Astrocyte (in vitro differentiated cells and primary cell): ENCODE measurements at regions not wholly inside any gene's neighbourhood (a gene's known extent, or its start where the extent isn't known, plus 50 kb on each side); places are given as distances from the start of the nearest gene placed in this dataset.

Source experiments
- EZH2 ChIP-seq: IDR thresholded peaks from 2 replicates; pipeline ENCODE4 v1.6.1; 2012; ENCODE audit warnings: mild to moderate bottlenecking, low read length, inconsistent platforms; ENCODE audit not compliant: insufficient read depth
- TF ChIP-seq, protein P1 (sequence below): IDR thresholded peaks from 2 replicates; pipeline ENCODE4 v1.5.1; 2011; ENCODE audit warnings: low read depth, mild to moderate bottlenecking, inconsistent platforms, low read length, moderate library complexity; ENCODE audit not compliant: insufficient read depth

DNA sequence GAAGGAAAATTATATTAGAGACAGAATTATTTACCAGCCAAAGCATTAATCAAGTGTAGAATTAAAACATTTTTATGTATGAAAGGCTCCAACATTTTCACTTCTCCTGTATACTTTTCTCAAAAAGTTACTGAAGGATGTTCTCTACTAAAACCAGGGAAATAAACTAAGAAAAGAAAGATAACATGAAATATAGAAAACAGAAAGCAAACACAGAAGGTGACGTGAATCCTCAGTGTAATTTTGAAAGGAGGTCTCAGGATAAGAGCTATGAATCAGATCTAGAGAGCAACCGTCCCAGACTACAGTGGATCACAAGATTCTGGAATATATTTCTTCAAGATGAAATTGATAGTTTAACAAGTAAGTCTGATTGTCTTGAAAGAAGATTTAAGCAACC lies 144.5 kb downstream of the CYSLTR2 start:
- TF ChIP-seq, protein P1, sequence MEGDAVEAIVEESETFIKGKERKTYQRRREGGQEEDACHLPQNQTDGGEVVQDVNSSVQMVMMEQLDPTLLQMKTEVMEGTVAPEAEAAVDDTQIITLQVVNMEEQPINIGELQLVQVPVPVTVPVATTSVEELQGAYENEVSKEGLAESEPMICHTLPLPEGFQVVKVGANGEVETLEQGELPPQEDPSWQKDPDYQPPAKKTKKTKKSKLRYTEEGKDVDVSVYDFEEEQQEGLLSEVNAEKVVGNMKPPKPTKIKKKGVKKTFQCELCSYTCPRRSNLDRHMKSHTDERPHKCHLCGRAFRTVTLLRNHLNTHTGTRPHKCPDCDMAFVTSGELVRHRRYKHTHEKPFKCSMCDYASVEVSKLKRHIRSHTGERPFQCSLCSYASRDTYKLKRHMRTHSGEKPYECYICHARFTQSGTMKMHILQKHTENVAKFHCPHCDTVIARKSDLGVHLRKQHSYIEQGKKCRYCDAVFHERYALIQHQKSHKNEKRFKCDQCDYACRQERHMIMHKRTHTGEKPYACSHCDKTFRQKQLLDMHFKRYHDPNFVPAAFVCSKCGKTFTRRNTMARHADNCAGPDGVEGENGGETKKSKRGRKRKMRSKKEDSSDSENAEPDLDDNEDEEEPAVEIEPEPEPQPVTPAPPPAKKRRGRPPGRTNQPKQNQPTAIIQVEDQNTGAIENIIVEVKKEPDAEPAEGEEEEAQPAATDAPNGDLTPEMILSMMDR: no peak
- no peak for TF ChIP-seq EZH2
